Keratinocyte (primary cell): ENCODE measurements at regions not wholly inside any gene's neighbourhood (a gene's known extent, or its start where the extent isn't known, plus 50 kb on each side); places are given as distances from the start of the nearest gene placed in this dataset.

Experiments used
- DNase-seq: peaks from one replicate; pipeline ENCODE4 v3.0.0-alpha.2; 2011; ENCODE audit warnings: low read depth, missing footprints, low spot score
- FAIRE-seq: peaks from 2 replicates; lab custom pipeline; 2011; peaks lifted over from hg19 to GRCh38; lab: Jason Lieb, UNC
- H2AFZ ChIP-seq: 2 replicates; pipeline ENCODE4 v1.6.0; 2012; ENCODE audit warnings: low read length, control low read depth, inconsistent platforms; ENCODE audit not compliant: control insufficient read depth
- H3K27ac ChIP-seq: 2 replicates; pipeline ENCODE4 v1.5.1; 2011; ENCODE audit warnings: low read length; ENCODE audit not compliant: control insufficient read depth, insufficient read depth
- H3K27me3 ChIP-seq: 3 replicates; pipeline ENCODE4 v1.6.0; 2011; ENCODE audit warnings: low read length; ENCODE audit not compliant: control insufficient read depth, insufficient read depth; ENCODE audit errors: extremely low read depth
- H3K36me3 ChIP-seq, 2 experiments: 2 replicates in 1 of 2; 3 replicates in 1 of 2; pipeline ENCODE4 v1.5.1; 2011; ENCODE audit warnings: low read length in 2 of 2, mild to moderate bottlenecking in 1 of 2; ENCODE audit not compliant: control insufficient read depth in 2 of 2, insufficient read depth in 2 of 2; ENCODE audit errors: extremely low read depth in 1 of 2
- H3K4me1 ChIP-seq: 3 replicates; pipeline ENCODE4 v1.5.1; 2011; ENCODE audit warnings: low read length; ENCODE audit not compliant: control insufficient read depth, insufficient read depth; ENCODE audit errors: extremely low read depth
- H3K4me2 ChIP-seq: 3 replicates; pipeline ENCODE4 v1.6.0; 2011; ENCODE audit warnings: low read depth, low read length; ENCODE audit not compliant: control insufficient read depth, insufficient read depth; ENCODE audit errors: extremely low read depth
- H3K4me3 ChIP-seq, 3 experiments: fragments of 200-600 bp in 1 of 3; sonication (generic) in 1 of 3; 2 replicates in 2 of 3; 3 replicates in 1 of 3; pipeline ENCODE4 v1.5.1; 2011 to 2016; ENCODE audit warnings: low read length in 3 of 3, mild to moderate bottlenecking in 3 of 3, control low read depth in 2 of 3, inconsistent platforms in 1 of 3, low read depth in 1 of 3, mixed read lengths in 1 of 3, mixed run types in 1 of 3, moderate library complexity in 1 of 3; ENCODE audit not compliant: control insufficient read depth in 2 of 3, insufficient read depth in 2 of 3; ENCODE audit errors: extremely low read depth in 1 of 3
- H3K79me2 ChIP-seq: 2 replicates; pipeline ENCODE4 v1.6.0; 2012; ENCODE audit warnings: low read length; ENCODE audit not compliant: control insufficient read depth, insufficient read depth
- H3K9ac ChIP-seq: 3 replicates; pipeline ENCODE4 v1.6.0; 2011; ENCODE audit warnings: low read length; ENCODE audit not compliant: control insufficient read depth, insufficient read depth; ENCODE audit errors: extremely low read depth
- H3K9me1 ChIP-seq: 3 replicates; pipeline ENCODE4 v1.6.0; 2011; ENCODE audit warnings: low read length; ENCODE audit not compliant: control insufficient read depth, insufficient read depth; ENCODE audit errors: extremely low read depth
- H3K9me3 ChIP-seq: 2 replicates; pipeline ENCODE4 v1.5.1; 2012; ENCODE audit warnings: low read depth, low read length; ENCODE audit not compliant: control insufficient read depth
- H4K20me1 ChIP-seq: 3 replicates; pipeline ENCODE4 v1.6.0; 2011; ENCODE audit warnings: low read length; ENCODE audit not compliant: control insufficient read depth, insufficient read depth; ENCODE audit errors: extremely low read depth
- CTCF ChIP-seq, 3 experiments: IDR thresholded peaks in 1 of 3; conservative IDR thresholded peaks in 1 of 3; optimal IDR thresholded peaks in 1 of 3; 2 replicates in 2 of 3; 3 replicates in 1 of 3; pipeline versions ENCODE3 to v1.5.1; 2011; ENCODE audit warnings: low read length in 3 of 3, mild to moderate bottlenecking in 3 of 3, moderate library complexity in 2 of 3, control low read depth in 1 of 3, inconsistent platforms in 1 of 3; ENCODE audit not compliant: insufficient read depth in 2 of 3; ENCODE audit errors: extremely low read depth in 1 of 3
- EZH2 ChIP-seq: IDR thresholded peaks from one replicate; pipeline ENCODE4 v1.6.1; 2012; ENCODE audit warnings: inconsistent platforms, mild to moderate bottlenecking, low read length, moderate library complexity
- dilution Hi-C: fragments of 300-500 bp; cut with MboI; formaldehyde crosslinking; loops from one replicate; pipeline ENCODE4 v1.7.0; 2020; ENCODE audit warnings: low sequenced_read_pairs; ENCODE audit not compliant: extremely low pct_ligation_motif_present

GRCh38 chr12:88354691-88355090 lies 212.6 kb downstream of the TMTC3 start:
- Histone ChIP-seq H4K20me1 (no peaks in the 10 kb centered on the region), H3K4me1 (no peaks in the 10 kb centered on the region), H3K9me3 (no peaks in the 10 kb centered on the region), H3K27me3 (no peaks in the 10 kb centered on the region), H3K27ac (no peak overlapping the region), H3K9me1 (no peaks in the 10 kb centered on the region), H2AFZ (no peak overlapping the region), H3K4me3 (no peak overlapping the region), H3K79me2 (no peaks in the 10 kb centered on the region), H3K36me3 (no peaks in the 10 kb centered on the region), H3K9ac (no peak overlapping the region), H3K4me2 (no peak overlapping the region)
- FAIRE-seq (no peak), DNase-seq (no peak)
- dilution Hi-C loops, result no loop called here
- TF ChIP-seq CTCF (optimal IDR thresholded peaks at IDR 0.05 in 1 of 3, IDR thresholded peaks at IDR 0.05 in 1 of 3, conservative IDR thresholded peaks at IDR 0.05 in 1 of 3; ENCODE audit: extremely low read depth in 1 of 3, insufficient read depth in 2 of 3, low read length in 3 of 3), result no peak

GRCh38 chr12:88360343-88360742 lies 218.2 kb downstream of the TMTC3 start:
- Histone ChIP-seq H3K36me3 (no peaks in the 10 kb centered on the region), H3K4me1 (no peaks in the 10 kb centered on the region), H3K4me3 (no peak overlapping the region), H3K9me3 (no peaks in the 10 kb centered on the region), H2AFZ (no peak overlapping the region), H3K9me1 (no peaks in the 10 kb centered on the region), H4K20me1 (no peaks in the 10 kb centered on the region), H3K79me2 (no peaks in the 10 kb centered on the region), H3K27ac (no peak overlapping the region), H3K9ac (no peak overlapping the region), H3K4me2 (no peak overlapping the region), H3K27me3 (no peaks in the 10 kb centered on the region)
- no peak for TF ChIP-seq CTCF (optimal IDR thresholded peaks at IDR 0.05 in 1 of 3, IDR thresholded peaks at IDR 0.05 in 1 of 3, conservative IDR thresholded peaks at IDR 0.05 in 1 of 3; ENCODE audit: extremely low read depth in 1 of 3, insufficient read depth in 2 of 3, low read length in 3 of 3)
- no peak for TF ChIP-seq EZH2
- FAIRE-seq (no peak), DNase-seq (no peak)
- dilution Hi-C loops, result no loop called here
